HEK293T (cell line): ENCODE measurements at regions not wholly inside any gene's neighbourhood (a gene's known extent, or its start where the extent isn't known, plus 50 kb on each side); places are given as distances from the start of the nearest gene placed in this dataset.

Source experiments
- ARNT ChIP-seq: fragments of 450-650 bp; IDR thresholded peaks from 2 replicates; pipeline ENCODE4 v1.6.1; 2017; ENCODE audit warnings: mild to moderate bottlenecking
- BHLHE40 ChIP-seq: fragments of 450-650 bp; IDR thresholded peaks from 2 replicates; pipeline ENCODE4 v1.6.1; 2016; ENCODE audit warnings: mild to moderate bottlenecking, moderate library complexity, borderline replicate concordance
- ELF4 ChIP-seq: fragments of 450-650 bp; IDR thresholded peaks from 2 replicates; pipeline ENCODE4 v1.6.1; 2017; ENCODE audit warnings: antibody characterized with exemption
- FOXA1 ChIP-seq: fragments of 450-650 bp; IDR thresholded peaks from 2 replicates; pipeline ENCODE4 v1.6.1; 2016; ENCODE audit warnings: mild to moderate bottlenecking
- FOXK2 ChIP-seq: fragments of 450-650 bp; IDR thresholded peaks from 2 replicates; pipeline ENCODE4 v1.6.1; 2016; ENCODE audit warnings: mild to moderate bottlenecking
- FOXM1 ChIP-seq: fragments of 450-650 bp; IDR thresholded peaks from 2 replicates; pipeline ENCODE4 v1.6.1; 2017; ENCODE audit warnings: mild to moderate bottlenecking, borderline replicate concordance
- HDGF ChIP-seq: fragments of 450-650 bp; IDR thresholded peaks from 2 replicates; pipeline ENCODE4 v1.6.1; 2017; ENCODE audit warnings: antibody characterized with exemption, borderline replicate concordance
- PKNOX1 ChIP-seq: fragments of 450-650 bp; IDR thresholded peaks from 2 replicates; pipeline ENCODE4 v1.6.1; 2016
- SP1 ChIP-seq: fragments of 450-650 bp; IDR thresholded peaks from 2 replicates; pipeline ENCODE4 v1.6.1; 2017

- TF ChIP-seq ELF4, result no peak
- TF ChIP-seq SP1, result no peak
- TF ChIP-seq ARNT, result no peak
- TF ChIP-seq HDGF, result no peak
- TF ChIP-seq FOXM1, result no peak
- no peak for TF ChIP-seq BHLHE40
- no peak for TF ChIP-seq FOXK2
- TF ChIP-seq FOXA1, result no peak
- no peak for TF ChIP-seq PKNOX1
Measured at GRCh38 chr22:47230741-47231140, 468.3 kb downstream of the TBC1D22A start.
